GM13977 (cell line): ENCODE measurements at regions not wholly inside any gene's neighbourhood (a gene's known extent, or its start where the extent isn't known, plus 50 kb on each side); places are given as distances from the start of the nearest gene placed in this dataset.

Experiments used
- DNase-seq: peaks from one replicate; pipeline ENCODE4 v3.0.0; 2012; ENCODE audit warnings: low spot score
- in situ Hi-C: fragments of 300-500 bp; cut with MboI; formaldehyde crosslinking; loops from one replicate; pipeline ENCODE4 v1.12.0; 2022; ENCODE audit warnings: low sequenced_read_pairs, low pct_unique_long_range_greater_than_20kb, mixed read lengths, inconsistent platforms; ENCODE audit not compliant: unreplicated experiment
- TF ChIP-seq, protein P1 (sequence below): IDR thresholded peaks from 2 replicates; pipeline ENCODE4 v1.5.1; 2012; ENCODE audit warnings: mild to moderate bottlenecking, control low read depth; ENCODE audit not compliant: insufficient read depth; ENCODE audit errors: extremely low read depth, missing control alignments

- DNase-seq: no peak
- in situ Hi-C loops: no loop called here
- TF ChIP-seq, protein P1, sequence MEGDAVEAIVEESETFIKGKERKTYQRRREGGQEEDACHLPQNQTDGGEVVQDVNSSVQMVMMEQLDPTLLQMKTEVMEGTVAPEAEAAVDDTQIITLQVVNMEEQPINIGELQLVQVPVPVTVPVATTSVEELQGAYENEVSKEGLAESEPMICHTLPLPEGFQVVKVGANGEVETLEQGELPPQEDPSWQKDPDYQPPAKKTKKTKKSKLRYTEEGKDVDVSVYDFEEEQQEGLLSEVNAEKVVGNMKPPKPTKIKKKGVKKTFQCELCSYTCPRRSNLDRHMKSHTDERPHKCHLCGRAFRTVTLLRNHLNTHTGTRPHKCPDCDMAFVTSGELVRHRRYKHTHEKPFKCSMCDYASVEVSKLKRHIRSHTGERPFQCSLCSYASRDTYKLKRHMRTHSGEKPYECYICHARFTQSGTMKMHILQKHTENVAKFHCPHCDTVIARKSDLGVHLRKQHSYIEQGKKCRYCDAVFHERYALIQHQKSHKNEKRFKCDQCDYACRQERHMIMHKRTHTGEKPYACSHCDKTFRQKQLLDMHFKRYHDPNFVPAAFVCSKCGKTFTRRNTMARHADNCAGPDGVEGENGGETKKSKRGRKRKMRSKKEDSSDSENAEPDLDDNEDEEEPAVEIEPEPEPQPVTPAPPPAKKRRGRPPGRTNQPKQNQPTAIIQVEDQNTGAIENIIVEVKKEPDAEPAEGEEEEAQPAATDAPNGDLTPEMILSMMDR: no peak
These were observed 186.7 kb upstream of the GADL1 start for GRCh38 chr3:31081018-31081662.

DNA sequence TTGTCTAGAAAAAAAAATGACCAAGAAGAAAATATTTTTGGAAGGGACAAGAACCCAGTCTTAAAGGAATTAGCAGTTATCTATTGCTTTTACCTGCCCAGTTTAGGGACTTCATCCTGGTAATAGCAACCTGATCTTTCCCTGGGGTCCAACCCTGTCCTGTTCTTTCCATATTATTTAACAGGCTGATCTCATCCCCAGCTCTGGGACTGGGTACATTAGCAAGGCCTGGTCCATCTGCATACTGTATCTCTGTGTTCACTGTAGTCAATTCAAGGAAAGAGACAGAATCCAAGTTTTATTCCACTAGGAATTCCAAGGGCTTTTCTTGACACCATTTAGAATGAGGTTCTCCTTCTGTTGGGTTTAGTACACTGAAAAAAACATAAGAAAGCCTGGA, 191.7 kb upstream of the GADL1 start:
- in situ Hi-C loops: no loop called here
- TF ChIP-seq, protein P1: no peak
- no peak for DNase-seq

DNA sequence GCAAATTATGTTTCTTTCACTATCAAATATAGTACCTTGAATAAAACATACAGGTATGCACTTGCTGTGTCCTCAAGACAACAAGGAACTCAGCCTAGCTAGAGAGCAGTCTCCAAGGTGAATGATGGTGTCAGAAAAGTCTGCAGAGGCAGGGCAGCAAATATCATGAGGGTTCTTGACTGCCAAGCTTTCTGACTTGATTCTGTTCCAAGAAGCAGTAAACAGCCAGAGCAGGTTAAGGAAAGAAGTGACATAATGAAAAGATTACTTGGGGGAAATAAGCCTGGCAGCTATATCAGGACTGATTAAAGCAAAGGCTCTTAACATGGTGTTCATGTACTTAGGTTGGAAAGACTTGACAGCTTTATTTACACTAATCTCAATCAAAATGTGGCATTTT, 192.2 kb upstream of the GADL1 start:
- DNase-seq: no peak
- in situ Hi-C loops: no loop called here
- TF ChIP-seq, protein P1: no peak

- in situ Hi-C loops: no loop called here
These were observed 197.3 kb upstream of the GADL1 start for GRCh38 chr3:31091748-31092147.

GRCh38 chr3:31092748-31093589, 198.5 kb upstream of the GADL1 start:
- no peak for DNase-seq
- in situ Hi-C loops: no loop called here
- TF ChIP-seq, protein P1: no peak

More at GRCh38 chr3:31091748-31092147, 197.3 kb upstream of the GADL1 start:
- TF ChIP-seq, protein P1: no peak
- DNase-seq: no peak

DNA sequence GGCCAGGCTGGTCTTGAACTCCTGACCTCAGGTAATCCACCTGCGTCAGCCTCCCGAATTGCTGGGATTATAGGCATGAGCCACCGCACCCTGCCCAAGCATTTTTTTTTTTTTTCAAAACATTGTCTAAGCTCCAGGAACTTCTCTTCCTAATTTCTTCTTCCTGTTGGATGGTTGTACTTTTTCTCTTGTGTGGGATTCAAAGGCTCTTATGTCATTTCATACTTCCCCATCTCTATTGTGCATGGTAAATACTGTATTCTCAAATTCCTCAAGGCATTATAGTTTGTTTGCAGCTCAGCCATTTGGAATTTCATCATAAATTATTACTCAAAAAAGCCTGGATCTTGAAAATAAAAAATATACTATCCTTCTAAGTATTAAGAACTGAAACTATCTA, 199.1 kb upstream of the GADL1 start:
- DNase-seq: no peak
- TF ChIP-seq, protein P1: no peak
- in situ Hi-C loops: no loop called here
